Epithelial cell of esophagus (primary cell): ENCODE measurements at regions not wholly inside any gene's neighbourhood (a gene's known extent, or its start where the extent isn't known, plus 50 kb on each side); places are given as distances from the start of the nearest gene placed in this dataset.

ENCODE experiments used
- DNase-seq: peaks from one replicate; pipeline ENCODE4 v3.0.0; 2010; ENCODE audit warnings: low read depth
- H3K4me3 ChIP-seq: 2 replicates; pipeline ENCODE4 v1.5.1; 2011; ENCODE audit warnings: mild to moderate bottlenecking, low read length, control low read depth
- TF ChIP-seq, protein P1 (sequence below): IDR thresholded peaks from 2 replicates; pipeline ENCODE4 v1.5.1; 2011; ENCODE audit warnings: low read depth, mild to moderate bottlenecking, low read length, control low read depth, inconsistent platforms; ENCODE audit not compliant: insufficient read depth; ENCODE audit errors: missing control alignments

DNA sequence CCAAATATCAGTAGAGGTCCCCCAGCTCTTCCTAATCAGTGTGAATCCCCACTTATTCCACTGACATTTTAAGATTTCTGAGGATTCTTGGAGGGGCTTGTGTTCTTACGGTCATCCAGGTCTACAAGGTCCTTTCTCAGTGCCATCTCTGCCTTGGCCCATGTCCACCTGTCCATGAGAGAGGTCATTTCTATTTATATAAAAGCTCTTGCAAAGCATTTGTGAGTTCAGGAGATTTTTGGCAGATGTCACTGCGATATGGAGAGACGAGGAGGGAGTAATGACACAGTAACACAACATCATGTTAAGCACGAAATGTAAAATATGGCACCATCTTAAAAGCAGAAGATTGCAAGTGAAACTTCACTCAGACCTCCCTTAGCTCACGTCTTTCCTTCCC, 144.6 kb upstream of the NFIA start:
- no peak for DNase-seq
- TF ChIP-seq, protein P1, sequence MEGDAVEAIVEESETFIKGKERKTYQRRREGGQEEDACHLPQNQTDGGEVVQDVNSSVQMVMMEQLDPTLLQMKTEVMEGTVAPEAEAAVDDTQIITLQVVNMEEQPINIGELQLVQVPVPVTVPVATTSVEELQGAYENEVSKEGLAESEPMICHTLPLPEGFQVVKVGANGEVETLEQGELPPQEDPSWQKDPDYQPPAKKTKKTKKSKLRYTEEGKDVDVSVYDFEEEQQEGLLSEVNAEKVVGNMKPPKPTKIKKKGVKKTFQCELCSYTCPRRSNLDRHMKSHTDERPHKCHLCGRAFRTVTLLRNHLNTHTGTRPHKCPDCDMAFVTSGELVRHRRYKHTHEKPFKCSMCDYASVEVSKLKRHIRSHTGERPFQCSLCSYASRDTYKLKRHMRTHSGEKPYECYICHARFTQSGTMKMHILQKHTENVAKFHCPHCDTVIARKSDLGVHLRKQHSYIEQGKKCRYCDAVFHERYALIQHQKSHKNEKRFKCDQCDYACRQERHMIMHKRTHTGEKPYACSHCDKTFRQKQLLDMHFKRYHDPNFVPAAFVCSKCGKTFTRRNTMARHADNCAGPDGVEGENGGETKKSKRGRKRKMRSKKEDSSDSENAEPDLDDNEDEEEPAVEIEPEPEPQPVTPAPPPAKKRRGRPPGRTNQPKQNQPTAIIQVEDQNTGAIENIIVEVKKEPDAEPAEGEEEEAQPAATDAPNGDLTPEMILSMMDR = no peak
- no peak overlapping the region for H3K4me3 ChIP-seq

DNA sequence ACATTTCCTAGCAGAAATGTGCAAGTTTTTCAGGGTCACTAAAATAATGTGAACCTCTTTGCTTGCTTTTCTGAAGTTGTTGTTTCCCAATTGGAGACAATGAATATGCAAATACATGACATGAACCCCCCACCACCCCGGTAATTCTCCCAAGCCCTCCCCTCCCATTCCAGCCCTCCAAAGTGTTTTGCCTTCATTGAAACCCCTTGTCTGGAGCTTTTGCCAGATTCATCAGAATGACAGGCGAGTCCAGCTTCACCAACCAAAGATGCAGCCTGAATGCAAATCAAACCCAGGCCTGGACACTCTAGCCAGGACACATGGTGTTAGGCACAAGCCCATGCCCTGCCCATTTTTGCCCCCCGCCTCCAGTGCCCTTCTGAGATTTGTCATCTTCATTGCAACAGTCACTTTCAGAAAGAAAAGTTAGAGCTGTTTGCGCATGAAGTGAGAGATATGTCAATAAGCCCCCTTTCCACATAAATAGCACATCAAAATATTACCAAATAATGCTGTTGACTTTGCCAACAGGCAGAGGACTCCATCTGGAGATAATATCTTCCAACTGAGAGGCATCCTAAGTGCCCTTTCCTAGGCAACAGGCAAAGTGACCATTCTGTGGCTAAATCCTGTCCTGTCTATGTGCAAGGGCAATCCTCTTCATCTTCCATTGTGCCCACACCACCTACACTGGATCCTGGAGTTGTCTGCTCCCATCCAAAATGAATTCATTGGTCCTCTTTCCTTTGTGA, 145.6 kb upstream of the NFIA start:
- H3K4me3 ChIP-seq = no peak overlapping the region
- TF ChIP-seq, protein P1 = no peak

DNA sequence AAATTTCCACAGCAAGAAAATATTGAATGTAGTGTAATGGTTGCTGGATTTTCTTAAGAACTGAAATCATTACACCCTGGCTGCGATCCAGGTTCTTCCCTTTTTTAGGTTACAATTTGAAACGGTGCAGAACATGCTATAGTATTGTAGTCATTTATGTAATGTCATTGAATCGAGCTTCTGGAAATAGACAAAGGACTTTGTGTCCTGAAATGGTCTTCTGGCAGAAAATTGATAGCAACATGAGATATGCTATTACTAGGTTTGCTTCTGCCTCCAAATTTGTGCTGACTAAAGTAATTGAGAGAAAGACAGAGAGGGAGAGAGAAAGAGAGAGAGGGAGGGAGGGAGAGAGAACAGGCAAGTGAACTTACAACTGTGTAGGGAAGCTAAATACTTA, 146.2 kb upstream of the NFIA start:
- DNase-seq = no peak
- TF ChIP-seq, protein P1 = no peak
- H3K4me3 ChIP-seq = no peak overlapping the region

More for the DNA sequence above, 145.6 kb upstream of the NFIA start:
- no peak for DNase-seq

DNA sequence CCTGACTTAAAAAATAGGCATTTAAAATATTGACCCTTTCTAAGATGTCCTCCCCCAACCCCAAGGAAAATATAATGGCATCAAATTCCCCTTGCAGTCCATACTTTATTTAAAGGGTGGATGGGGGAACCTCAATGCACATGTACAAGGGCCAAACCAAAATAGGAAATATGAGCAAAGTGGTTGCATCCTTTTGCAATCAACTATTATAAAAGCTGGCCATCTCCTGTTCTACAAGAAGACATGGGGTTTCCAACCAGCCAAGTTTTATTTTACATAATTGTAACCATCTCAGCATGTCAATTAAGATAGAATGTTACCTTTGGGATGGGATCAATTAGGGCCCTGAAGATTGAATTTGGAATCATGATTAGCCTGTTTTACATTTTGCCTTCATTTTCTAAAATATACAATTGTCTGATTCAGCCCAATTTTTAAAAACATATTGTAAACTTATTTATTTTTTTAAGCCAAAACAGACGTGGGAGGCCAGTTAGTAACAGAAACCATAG, 146.7 kb upstream of the NFIA start:
- no peak for DNase-seq
- TF ChIP-seq, protein P1 = no peak
- H3K4me3 ChIP-seq = no peak overlapping the region

DNA sequence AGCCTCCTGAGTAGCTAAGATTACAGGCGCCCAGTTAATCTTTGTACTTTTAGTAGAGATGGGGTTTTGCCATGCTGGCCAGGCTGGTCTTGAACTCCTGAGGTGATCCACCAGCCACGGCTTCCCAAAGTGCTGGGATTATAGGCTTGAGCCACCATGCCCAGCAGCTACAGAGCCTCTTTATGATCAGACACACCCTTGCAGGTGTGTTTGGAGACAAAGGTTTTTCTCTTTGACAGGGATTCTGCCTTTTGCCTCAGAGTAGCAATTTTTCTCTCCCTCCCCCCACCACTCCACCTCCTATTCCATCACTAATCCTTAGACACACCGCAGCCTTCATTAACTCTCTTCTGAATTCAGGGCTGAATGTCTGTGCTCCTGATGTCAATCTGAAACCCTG, 152.2 kb upstream of the NFIA start:
- no peak overlapping the region for H3K4me3 ChIP-seq
- TF ChIP-seq, protein P1 = no peak
- no peak for DNase-seq

DNA sequence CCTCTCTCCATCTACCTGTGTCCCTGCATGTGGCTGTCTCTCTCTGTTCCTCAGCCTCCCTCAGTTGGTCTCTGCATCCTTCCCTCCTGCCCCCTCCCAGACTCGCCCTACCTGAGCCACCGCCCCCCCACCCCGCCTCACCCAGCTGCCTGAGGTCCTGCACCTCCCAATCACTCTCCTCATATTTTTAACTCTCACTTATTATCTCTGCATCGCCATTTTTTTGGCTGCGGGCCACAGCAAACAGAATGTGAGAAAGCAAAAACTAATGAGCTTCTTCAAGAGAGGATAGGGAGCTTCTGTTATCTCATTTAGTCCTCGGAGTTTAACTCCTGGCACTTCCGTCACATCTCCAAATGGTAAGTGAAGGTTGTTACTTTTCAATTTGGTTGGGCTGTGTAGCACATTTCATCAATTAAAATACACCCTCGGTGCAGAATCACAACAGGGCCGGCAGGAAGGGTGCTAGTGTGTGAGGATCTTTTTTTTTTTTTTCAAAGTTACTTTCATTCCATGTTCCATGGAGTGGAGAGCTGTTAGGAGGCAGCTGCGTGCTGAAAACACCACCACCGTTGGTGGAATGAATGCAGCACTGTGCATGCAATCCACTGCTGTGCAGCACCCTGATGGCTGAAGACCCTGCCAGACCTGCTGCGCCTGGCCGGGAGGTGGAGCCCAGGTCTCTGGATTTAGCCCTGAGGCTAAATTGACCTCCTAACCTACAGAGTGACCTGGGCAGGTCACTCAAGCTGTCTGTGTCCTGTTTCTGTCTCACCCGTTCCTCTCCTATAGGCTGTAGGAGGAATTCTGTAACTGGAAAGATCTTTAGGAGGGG, 157.2 kb upstream of the NFIA start:
- H3K4me3 ChIP-seq = no peak overlapping the region
- no peak for DNase-seq
- TF ChIP-seq, protein P1 = no peak
